ENCODE measurements at regions not wholly inside any gene's neighbourhood (a gene's known extent, or its start where the extent isn't known, plus 50 kb on each side); places are given as distances from the start of the nearest gene placed in this dataset.

DNA sequence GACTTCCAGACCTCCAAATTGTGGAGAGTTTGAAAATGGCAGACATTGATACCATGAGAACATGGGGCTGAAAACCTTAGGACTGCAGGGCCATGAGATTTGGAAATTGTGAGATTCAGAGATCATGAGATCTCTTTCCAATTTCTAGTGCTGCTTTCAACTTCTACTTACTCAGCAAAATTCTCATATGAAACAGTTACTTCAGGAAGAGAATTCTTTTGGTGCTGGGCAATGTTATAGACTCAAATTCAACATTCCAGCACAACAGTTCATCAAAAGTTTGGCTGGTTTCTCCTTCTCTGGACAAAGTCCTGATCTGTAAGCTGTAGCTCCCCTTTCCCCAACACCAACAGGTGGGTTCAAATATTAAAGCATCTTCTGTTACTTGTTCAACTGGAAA is 506.9 kb upstream of the NECTIN3 start:
- DNase-seq (ENCODE audit: extremely low spot score, unreplicated experiment) = no peak
- Mint-ChIP-seq H3K4me3 (no peak overlapping the region), H3K27ac (no peak overlapping the region), H3K27me3 (no peaks in the 10 kb centered on the region), H3K36me3 (no peaks in the 10 kb centered on the region), H3K4me1 (ENCODE audit: unreplicated experiment) (no peaks in the 10 kb centered on the region), H3K9me3 (peaks cover 20% of the 10 kb centered on the region)
- TF ChIP-seq, protein P1, sequence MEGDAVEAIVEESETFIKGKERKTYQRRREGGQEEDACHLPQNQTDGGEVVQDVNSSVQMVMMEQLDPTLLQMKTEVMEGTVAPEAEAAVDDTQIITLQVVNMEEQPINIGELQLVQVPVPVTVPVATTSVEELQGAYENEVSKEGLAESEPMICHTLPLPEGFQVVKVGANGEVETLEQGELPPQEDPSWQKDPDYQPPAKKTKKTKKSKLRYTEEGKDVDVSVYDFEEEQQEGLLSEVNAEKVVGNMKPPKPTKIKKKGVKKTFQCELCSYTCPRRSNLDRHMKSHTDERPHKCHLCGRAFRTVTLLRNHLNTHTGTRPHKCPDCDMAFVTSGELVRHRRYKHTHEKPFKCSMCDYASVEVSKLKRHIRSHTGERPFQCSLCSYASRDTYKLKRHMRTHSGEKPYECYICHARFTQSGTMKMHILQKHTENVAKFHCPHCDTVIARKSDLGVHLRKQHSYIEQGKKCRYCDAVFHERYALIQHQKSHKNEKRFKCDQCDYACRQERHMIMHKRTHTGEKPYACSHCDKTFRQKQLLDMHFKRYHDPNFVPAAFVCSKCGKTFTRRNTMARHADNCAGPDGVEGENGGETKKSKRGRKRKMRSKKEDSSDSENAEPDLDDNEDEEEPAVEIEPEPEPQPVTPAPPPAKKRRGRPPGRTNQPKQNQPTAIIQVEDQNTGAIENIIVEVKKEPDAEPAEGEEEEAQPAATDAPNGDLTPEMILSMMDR (conservative IDR thresholded peaks at IDR 0.05) = no peak

GRCh38 chr3:110567029-110567428 is 504.6 kb upstream of the NECTIN3 start:
- DNase-seq (ENCODE audit: extremely low spot score, unreplicated experiment) = no peak
- peaks cover 15% of the 10 kb centered on the region for H3K9me3 Mint-ChIP-seq
- no peaks in the 10 kb centered on the region for H3K36me3 Mint-ChIP-seq
- no peaks in the 10 kb centered on the region for H3K27me3 Mint-ChIP-seq
- H3K4me3 Mint-ChIP-seq = no peak overlapping the region
- no peak overlapping the region for H3K27ac Mint-ChIP-seq
- TF ChIP-seq, protein P1 (conservative IDR thresholded peaks at IDR 0.05) = no peak
- no peaks in the 10 kb centered on the region for H3K4me1 Mint-ChIP-seq (ENCODE audit: unreplicated experiment)

DNA sequence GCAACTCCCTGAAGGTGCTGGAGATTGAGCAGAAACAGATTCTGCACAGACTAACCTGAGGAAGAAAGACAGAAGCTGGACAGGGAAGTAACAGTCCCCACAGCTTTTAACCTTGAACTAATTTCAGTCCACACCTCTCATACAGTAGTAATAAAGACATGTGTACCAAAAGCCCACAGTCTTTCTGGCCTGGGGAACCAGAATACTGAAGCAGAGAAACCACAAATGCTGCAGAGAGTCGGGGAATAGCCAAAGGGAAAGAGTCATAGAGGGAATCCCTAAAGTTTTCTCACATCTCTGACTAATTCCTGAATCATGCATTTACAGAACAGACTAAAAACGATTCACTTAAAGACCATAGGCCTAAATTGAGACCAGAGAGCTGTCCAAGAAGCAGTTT is 503.4 kb upstream of the NECTIN3 start:
- Mint-ChIP-seq H3K36me3 (no peaks in the 10 kb centered on the region), H3K4me3 (no peak overlapping the region), H3K27ac (no peak overlapping the region), H3K27me3 (no peaks in the 10 kb centered on the region), H3K9me3 (peaks cover 9% of the 10 kb centered on the region), H3K4me1 (ENCODE audit: unreplicated experiment) (no peaks in the 10 kb centered on the region)
- TF ChIP-seq, protein P1 (conservative IDR thresholded peaks at IDR 0.05) = no peak
- no peak for DNase-seq (ENCODE audit: extremely low spot score, unreplicated experiment)

GRCh38 chr3:110569073-110569472 is 502.5 kb upstream of the NECTIN3 start:
- Mint-ChIP-seq H3K27ac (no peak overlapping the region), H3K4me1 (ENCODE audit: unreplicated experiment) (no peaks in the 10 kb centered on the region), H3K4me3 (no peak overlapping the region), H3K27me3 (no peaks in the 10 kb centered on the region), H3K9me3 (peaks cover 2% of the 10 kb centered on the region), H3K36me3 (peaks cover under 1% of the 10 kb centered on the region)
- TF ChIP-seq, protein P1 (conservative IDR thresholded peaks at IDR 0.05) = no peak
- DNase-seq (ENCODE audit: extremely low spot score, unreplicated experiment) = no peak

DNA sequence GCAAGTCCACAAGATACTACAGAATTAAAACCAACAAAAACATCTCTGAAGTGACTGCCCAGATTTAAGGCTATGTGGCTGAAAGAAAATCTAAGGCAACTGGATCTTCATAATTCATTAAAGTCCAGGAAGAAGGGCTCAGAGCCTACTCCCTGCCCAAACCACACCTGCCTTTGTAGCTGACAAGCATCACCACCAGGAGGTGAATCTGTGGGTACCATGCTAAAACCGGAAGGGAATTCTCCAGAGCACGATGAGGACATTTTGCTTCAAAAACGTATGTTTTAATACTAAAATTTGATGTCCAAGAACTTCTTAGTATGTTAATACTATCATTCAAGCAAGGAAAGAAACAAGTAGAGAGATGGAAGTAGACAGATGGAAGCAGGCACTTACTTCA is 495.9 kb upstream of the NECTIN3 start:
- H3K9me3 Mint-ChIP-seq = no peaks in the 10 kb centered on the region
- no peak for DNase-seq (ENCODE audit: extremely low spot score, unreplicated experiment)
- no peak overlapping the region for H3K4me3 Mint-ChIP-seq
- H3K27me3 Mint-ChIP-seq = no peaks in the 10 kb centered on the region
- TF ChIP-seq, protein P1 (conservative IDR thresholded peaks at IDR 0.05) = no peak
- peaks cover 8% of the 10 kb centered on the region for H3K36me3 Mint-ChIP-seq
- peaks cover 10% of the 10 kb centered on the region for H3K4me1 Mint-ChIP-seq (ENCODE audit: unreplicated experiment)
- H3K27ac Mint-ChIP-seq = no peak overlapping the region

DNA sequence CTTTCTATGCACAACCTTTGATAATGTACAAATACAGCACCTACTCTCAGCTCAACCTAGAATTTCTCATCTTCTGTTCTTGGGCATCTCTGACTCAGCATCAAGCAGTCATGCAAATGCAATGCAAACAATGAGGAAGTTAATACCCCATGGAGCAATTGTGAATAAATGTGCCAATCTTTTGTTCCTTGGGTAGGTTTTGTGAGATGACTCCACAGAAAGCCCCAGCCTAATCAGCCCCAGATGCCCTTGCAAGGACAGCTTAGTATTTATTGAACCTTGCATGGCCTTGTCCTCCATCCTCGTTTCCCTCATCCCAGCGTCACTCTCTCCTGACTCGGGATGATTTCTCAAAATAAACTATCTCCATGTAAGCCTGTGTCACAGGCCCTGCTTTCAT is 494.7 kb upstream of the NECTIN3 start:
- Mint-ChIP-seq H3K27ac (peak overlapping the region; percentile 77), H3K27me3 (no peaks in the 10 kb centered on the region), H3K4me3 (peak overlapping the region; percentile 43), H3K4me1 (ENCODE audit: unreplicated experiment) (peaks cover 10% of the 10 kb centered on the region), H3K36me3 (peaks cover 8% of the 10 kb centered on the region), H3K9me3 (no peaks in the 10 kb centered on the region)
- TF ChIP-seq, protein P1 (conservative IDR thresholded peaks at IDR 0.05) = no peak
- DNase-seq (ENCODE audit: extremely low spot score, unreplicated experiment) = no peak
